Gastrocnemius medialis (tissue), 4 donors: ENCODE measurements at regions not wholly inside any gene's neighbourhood (a gene's known extent, or its start where the extent isn't known, plus 50 kb on each side); places are given as distances from the start of the nearest gene placed in this dataset.

ENCODE experiments used
- POLR2A ChIP-seq, 2 donors: fragments of 450-650 bp; IDR thresholded peaks; one replicate each; pipeline ENCODE4 v1.6.1; 2017; ENCODE audit warnings: antibody characterized with exemption in 2 of 2, mild to moderate bottlenecking in 2 of 2, moderate library complexity in 2 of 2
- TF ChIP-seq, protein P1 (sequence below), 5 experiments: fragments of 450-650 bp in 3 of 5; fragments of 200-600 bp in 2 of 5; sonication (generic) in 2 of 5; IDR thresholded peaks in 4 of 5; conservative IDR thresholded peaks in 1 of 5; 1 replicate in 4 of 5; 2 replicates in 1 of 5; pipeline ENCODE4 v1.5.1; 2016 to 2019; ENCODE audit warnings: antibody characterized with exemption in 5 of 5, mild to moderate bottlenecking in 3 of 5, moderate library complexity in 3 of 5

DNA sequence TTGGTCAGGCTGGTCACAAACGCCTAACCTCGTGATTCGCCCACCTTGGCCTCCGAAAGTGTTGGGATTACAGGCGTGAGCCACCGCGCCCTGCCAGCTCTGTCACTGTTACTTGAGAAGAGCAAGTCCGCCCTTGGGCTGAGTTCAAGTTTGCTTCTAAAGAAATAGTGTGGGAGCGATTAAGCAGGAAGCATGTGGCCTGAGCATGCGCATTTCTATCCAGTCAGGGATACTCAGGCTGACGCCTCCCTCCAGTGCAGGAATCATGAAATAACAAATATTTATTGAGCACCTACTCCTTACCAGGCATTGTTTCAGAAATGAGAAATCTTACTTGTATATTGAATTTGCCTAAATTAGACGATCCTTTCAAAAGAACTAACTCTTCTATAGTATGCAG is 166.2 kb downstream of the EDN1 start:
- no peak for TF ChIP-seq POLR2A (IDR thresholded peaks at IDR 0.05)
- TF ChIP-seq, protein P1, sequence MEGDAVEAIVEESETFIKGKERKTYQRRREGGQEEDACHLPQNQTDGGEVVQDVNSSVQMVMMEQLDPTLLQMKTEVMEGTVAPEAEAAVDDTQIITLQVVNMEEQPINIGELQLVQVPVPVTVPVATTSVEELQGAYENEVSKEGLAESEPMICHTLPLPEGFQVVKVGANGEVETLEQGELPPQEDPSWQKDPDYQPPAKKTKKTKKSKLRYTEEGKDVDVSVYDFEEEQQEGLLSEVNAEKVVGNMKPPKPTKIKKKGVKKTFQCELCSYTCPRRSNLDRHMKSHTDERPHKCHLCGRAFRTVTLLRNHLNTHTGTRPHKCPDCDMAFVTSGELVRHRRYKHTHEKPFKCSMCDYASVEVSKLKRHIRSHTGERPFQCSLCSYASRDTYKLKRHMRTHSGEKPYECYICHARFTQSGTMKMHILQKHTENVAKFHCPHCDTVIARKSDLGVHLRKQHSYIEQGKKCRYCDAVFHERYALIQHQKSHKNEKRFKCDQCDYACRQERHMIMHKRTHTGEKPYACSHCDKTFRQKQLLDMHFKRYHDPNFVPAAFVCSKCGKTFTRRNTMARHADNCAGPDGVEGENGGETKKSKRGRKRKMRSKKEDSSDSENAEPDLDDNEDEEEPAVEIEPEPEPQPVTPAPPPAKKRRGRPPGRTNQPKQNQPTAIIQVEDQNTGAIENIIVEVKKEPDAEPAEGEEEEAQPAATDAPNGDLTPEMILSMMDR (IDR thresholded peaks at IDR 0.05 in 4 of 5, conservative IDR thresholded peaks at IDR 0.05 in 1 of 5): no peak
